KMS-11 (cell line): ENCODE measurements at regions not wholly inside any gene's neighbourhood (a gene's known extent, or its start where the extent isn't known, plus 50 kb on each side); places are given as distances from the start of the nearest gene placed in this dataset.
A peak's percentile ranks its signal among the peaks of the same experiment; 100 is the strongest.

Source experiments
- H2AFZ ChIP-seq: fragments of 200-600 bp; sonication (generic); 2 replicates; pipeline ENCODE4 v1.6.1; 2016; ENCODE audit warnings: antibody characterized with exemption, mixed run types, low read depth
- H3K27ac ChIP-seq: fragments of 200-600 bp; sonication (generic); 2 replicates; pipeline ENCODE4 v1.6.1; 2016; ENCODE audit warnings: mild to moderate bottlenecking, mixed run types
- H3K27me3 ChIP-seq: fragments of 200-600 bp; sonication (generic); 2 replicates; pipeline ENCODE4 v1.6.1; 2017; ENCODE audit warnings: mild to moderate bottlenecking, low read depth, mixed run types, moderate library complexity; ENCODE audit not compliant: insufficient read depth
- H3K36me3 ChIP-seq: fragments of 200-600 bp; sonication (generic); 2 replicates; pipeline ENCODE4 v1.6.1; 2017; ENCODE audit warnings: mild to moderate bottlenecking, mixed run types; ENCODE audit not compliant: insufficient read depth
- H3K4me1 ChIP-seq: fragments of 200-600 bp; sonication (generic); 2 replicates; pipeline ENCODE4 v1.6.1; 2016; ENCODE audit warnings: mild to moderate bottlenecking, low read depth, mixed run types; ENCODE audit not compliant: poor library complexity, severe bottlenecking
- H3K4me2 ChIP-seq: fragments of 200-600 bp; sonication (generic); 2 replicates; pipeline ENCODE4 v1.7.0; 2016; ENCODE audit warnings: mild to moderate bottlenecking, mixed run types
- H3K4me3 ChIP-seq: fragments of 200-600 bp; sonication (generic); IDR thresholded peaks from 2 replicates; pipeline ENCODE4 v1.6.1; 2017; ENCODE audit warnings: low read depth, low read length, mixed read lengths; ENCODE audit not compliant: insufficient read depth
- H3K79me2 ChIP-seq: fragments of 200-600 bp; sonication (generic); 2 replicates; pipeline ENCODE4 v1.6.1; 2016; ENCODE audit warnings: low read depth, mixed run types; ENCODE audit not compliant: insufficient read depth
- H3K9ac ChIP-seq: fragments of 200-600 bp; sonication (generic); 2 replicates; pipeline ENCODE4 v1.6.1; 2016; ENCODE audit warnings: mild to moderate bottlenecking, mixed run types
- H4K20me1 ChIP-seq: fragments of 200-600 bp; sonication (generic); 2 replicates; pipeline ENCODE4 v1.6.1; 2016; ENCODE audit warnings: mild to moderate bottlenecking, mixed run types; ENCODE audit not compliant: insufficient read depth
- CTCF ChIP-seq: fragments of 200-600 bp; sonication (generic); conservative IDR thresholded peaks from 2 replicates; pipeline ENCODE4 v1.6.1; 2017; ENCODE audit warnings: low read depth, mild to moderate bottlenecking, antibody characterized with exemption, low read length, moderate library complexity, mixed read lengths

- Histone ChIP-seq H4K20me1 (no peaks in the 10 kb centered on the region), H3K4me2 (no peak overlapping the region), H2AFZ (no peak overlapping the region), H3K79me2 (no peaks in the 10 kb centered on the region), H3K27me3 (no peaks in the 10 kb centered on the region), H3K27ac (no peak overlapping the region), H3K9ac (no peak overlapping the region), H3K4me1 (peaks cover 16% of the 10 kb centered on the region), H3K4me3 (no peak overlapping the region), H3K36me3 (no peaks in the 10 kb centered on the region)
- TF ChIP-seq CTCF: no peak
Observed at GRCh38 chr3:95718168-95718567, 1096.2 kb upstream of the EPHA6 start.

GRCh38 chr3:95719481-95719880, 1094.9 kb upstream of the EPHA6 start:
- H3K79me2 ChIP-seq: no peaks in the 10 kb centered on the region
- H3K4me2 ChIP-seq: no peak overlapping the region
- no peaks in the 10 kb centered on the region for H4K20me1 ChIP-seq
- H2AFZ ChIP-seq: no peak overlapping the region
- peaks cover 16% of the 10 kb centered on the region for H3K4me1 ChIP-seq
- TF ChIP-seq CTCF: no peak
- H3K36me3 ChIP-seq: no peaks in the 10 kb centered on the region
- no peak overlapping the region for H3K4me3 ChIP-seq
- H3K27ac ChIP-seq: no peak overlapping the region
- H3K27me3 ChIP-seq: no peaks in the 10 kb centered on the region
- no peak overlapping the region for H3K9ac ChIP-seq

GRCh38 chr3:95721938-95722337, 1092.5 kb upstream of the EPHA6 start:
- Histone ChIP-seq H2AFZ (no peak overlapping the region), H3K27ac (no peak overlapping the region)
- TF ChIP-seq CTCF: no peak

GRCh38 chr3:95725770-95726169, 1088.6 kb upstream of the EPHA6 start:
- Histone ChIP-seq H3K36me3 (no peaks in the 10 kb centered on the region), H3K4me2 (no peak overlapping the region), H3K4me1 (peaks cover 16% of the 10 kb centered on the region), H3K27me3 (no peaks in the 10 kb centered on the region), H3K27ac (no peak overlapping the region), H3K9ac (no peak overlapping the region), H2AFZ (no peak overlapping the region), H4K20me1 (no peaks in the 10 kb centered on the region), H3K79me2 (no peaks in the 10 kb centered on the region), H3K4me3 (no peak overlapping the region)
- no peak for TF ChIP-seq CTCF

More at GRCh38 chr3:95721938-95722337, 1092.5 kb upstream of the EPHA6 start:
- Histone ChIP-seq H3K36me3 (no peaks in the 10 kb centered on the region), H3K27me3 (no peaks in the 10 kb centered on the region), H3K9ac (no peak overlapping the region), H4K20me1 (no peaks in the 10 kb centered on the region), H3K79me2 (no peaks in the 10 kb centered on the region), H3K4me2 (no peak overlapping the region), H3K4me1 (peaks cover 16% of the 10 kb centered on the region), H3K4me3 (no peak overlapping the region)

GRCh38 chr3:95731753-95732152, 1082.6 kb upstream of the EPHA6 start:
- peak overlapping the region; percentile 48 for H3K4me2 ChIP-seq
- no peak for TF ChIP-seq CTCF
- H3K4me3 ChIP-seq: no peak overlapping the region
- H4K20me1 ChIP-seq: no peaks in the 10 kb centered on the region
- no peak overlapping the region for H3K9ac ChIP-seq
- H3K79me2 ChIP-seq: no peaks in the 10 kb centered on the region
- no peak overlapping the region for H2AFZ ChIP-seq
- H3K4me1 ChIP-seq: peaks cover 21% of the 10 kb centered on the region
- H3K36me3 ChIP-seq: no peaks in the 10 kb centered on the region
- no peaks in the 10 kb centered on the region for H3K27me3 ChIP-seq
- H3K27ac ChIP-seq: no peak overlapping the region
